Ishikawa (cell line): ENCODE measurements at regions not wholly inside any gene's neighbourhood (a gene's known extent, or its start where the extent isn't known, plus 50 kb on each side); places are given as distances from the start of the nearest gene placed in this dataset.

Experiments
- CEBPB ChIP-seq: IDR thresholded peaks from 2 replicates; pipeline ENCODE4 v1.6.1; 2012
- CREB1 ChIP-seq: IDR thresholded peaks from 2 replicates; pipeline ENCODE4 v1.6.1; 2012; ENCODE audit warnings: low read depth
- EGR1 ChIP-seq: IDR thresholded peaks from 2 replicates; pipeline ENCODE4 v1.6.1; 2012
- EP300 ChIP-seq: IDR thresholded peaks from 2 replicates; pipeline ENCODE4 v1.6.1; 2012; ENCODE audit warnings: borderline replicate concordance
- FOXM1 ChIP-seq: IDR thresholded peaks from 2 replicates; pipeline ENCODE4 v1.6.1; 2012; ENCODE audit warnings: low read depth, borderline replicate concordance
- MAX ChIP-seq: IDR thresholded peaks from 2 replicates; pipeline ENCODE4 v1.6.1; 2012
- NFIC ChIP-seq: IDR thresholded peaks from 2 replicates; pipeline ENCODE4 v1.6.1; 2012
- RAD21 ChIP-seq: IDR thresholded peaks from 2 replicates; pipeline ENCODE4 v1.6.1; 2012; ENCODE audit warnings: low read depth
- TAF1 ChIP-seq: IDR thresholded peaks from 2 replicates; pipeline ENCODE4 v1.6.1; 2012; ENCODE audit warnings: low read depth, mild to moderate bottlenecking
- TCF12 ChIP-seq: IDR thresholded peaks from 2 replicates; pipeline ENCODE4 v1.6.1; 2012; ENCODE audit warnings: low read depth
- TEAD4 ChIP-seq: IDR thresholded peaks from 2 replicates; pipeline ENCODE4 v1.6.1; 2012
- USF1 ChIP-seq: IDR thresholded peaks from 2 replicates; pipeline ENCODE4 v1.6.1; 2012
- YY1 ChIP-seq: IDR thresholded peaks from 2 replicates; pipeline ENCODE4 v1.6.1; 2012; ENCODE audit warnings: low read depth
- ZBTB7A ChIP-seq: IDR thresholded peaks from 2 replicates; pipeline ENCODE4 v1.6.1; 2012; ENCODE audit warnings: low read depth
- TF ChIP-seq, protein P1 (sequence below): IDR thresholded peaks from 2 replicates; pipeline ENCODE4 v1.6.1; 2012; ENCODE audit warnings: low read depth, mild to moderate bottlenecking

DNA sequence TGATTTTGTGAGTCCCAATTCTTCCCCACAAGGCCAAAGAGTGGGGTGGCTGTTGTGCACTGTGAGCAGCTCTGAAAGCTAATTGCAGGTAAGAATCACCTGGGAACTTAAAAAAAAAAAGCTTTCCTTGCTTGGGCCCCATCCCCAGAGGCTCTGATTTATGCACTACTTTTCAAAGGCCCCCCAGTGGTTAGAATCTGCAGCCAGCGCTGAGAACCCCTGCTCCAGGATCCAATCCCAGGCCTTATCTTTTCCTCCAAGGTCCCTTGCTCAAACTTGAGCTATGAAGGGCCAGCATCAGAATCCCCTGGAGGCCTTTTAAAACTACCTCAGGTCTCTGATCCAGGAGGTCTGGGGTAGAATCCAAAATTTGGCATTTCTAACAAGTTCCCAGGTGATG lies 156.8 kb downstream of the UXS1 start:
- TF ChIP-seq NFIC, result no peak
- no peak for TF ChIP-seq ZBTB7A
- no peak for TF ChIP-seq MAX
- no peak for TF ChIP-seq CEBPB
- no peak for TF ChIP-seq EP300
- no peak for TF ChIP-seq USF1
- no peak for TF ChIP-seq TCF12
- TF ChIP-seq YY1, result no peak
- no peak for TF ChIP-seq TAF1
- TF ChIP-seq, protein P1, sequence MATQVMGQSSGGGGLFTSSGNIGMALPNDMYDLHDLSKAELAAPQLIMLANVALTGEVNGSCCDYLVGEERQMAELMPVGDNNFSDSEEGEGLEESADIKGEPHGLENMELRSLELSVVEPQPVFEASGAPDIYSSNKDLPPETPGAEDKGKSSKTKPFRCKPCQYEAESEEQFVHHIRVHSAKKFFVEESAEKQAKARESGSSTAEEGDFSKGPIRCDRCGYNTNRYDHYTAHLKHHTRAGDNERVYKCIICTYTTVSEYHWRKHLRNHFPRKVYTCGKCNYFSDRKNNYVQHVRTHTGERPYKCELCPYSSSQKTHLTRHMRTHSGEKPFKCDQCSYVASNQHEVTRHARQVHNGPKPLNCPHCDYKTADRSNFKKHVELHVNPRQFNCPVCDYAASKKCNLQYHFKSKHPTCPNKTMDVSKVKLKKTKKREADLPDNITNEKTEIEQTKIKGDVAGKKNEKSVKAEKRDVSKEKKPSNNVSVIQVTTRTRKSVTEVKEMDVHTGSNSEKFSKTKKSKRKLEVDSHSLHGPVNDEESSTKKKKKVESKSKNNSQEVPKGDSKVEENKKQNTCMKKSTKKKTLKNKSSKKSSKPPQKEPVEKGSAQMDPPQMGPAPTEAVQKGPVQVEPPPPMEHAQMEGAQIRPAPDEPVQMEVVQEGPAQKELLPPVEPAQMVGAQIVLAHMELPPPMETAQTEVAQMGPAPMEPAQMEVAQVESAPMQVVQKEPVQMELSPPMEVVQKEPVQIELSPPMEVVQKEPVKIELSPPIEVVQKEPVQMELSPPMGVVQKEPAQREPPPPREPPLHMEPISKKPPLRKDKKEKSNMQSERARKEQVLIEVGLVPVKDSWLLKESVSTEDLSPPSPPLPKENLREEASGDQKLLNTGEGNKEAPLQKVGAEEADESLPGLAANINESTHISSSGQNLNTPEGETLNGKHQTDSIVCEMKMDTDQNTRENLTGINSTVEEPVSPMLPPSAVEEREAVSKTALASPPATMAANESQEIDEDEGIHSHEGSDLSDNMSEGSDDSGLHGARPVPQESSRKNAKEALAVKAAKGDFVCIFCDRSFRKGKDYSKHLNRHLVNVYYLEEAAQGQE, result no peak
- no peak for TF ChIP-seq TEAD4
- no peak for TF ChIP-seq RAD21
- no peak for TF ChIP-seq EGR1
- no peak for TF ChIP-seq FOXM1
- TF ChIP-seq CREB1, result no peak

GRCh38 chr2:106034325-106034724 lies 159.8 kb downstream of the UXS1 start:
- TF ChIP-seq USF1 (no peak), TCF12 (no peak)

DNA sequence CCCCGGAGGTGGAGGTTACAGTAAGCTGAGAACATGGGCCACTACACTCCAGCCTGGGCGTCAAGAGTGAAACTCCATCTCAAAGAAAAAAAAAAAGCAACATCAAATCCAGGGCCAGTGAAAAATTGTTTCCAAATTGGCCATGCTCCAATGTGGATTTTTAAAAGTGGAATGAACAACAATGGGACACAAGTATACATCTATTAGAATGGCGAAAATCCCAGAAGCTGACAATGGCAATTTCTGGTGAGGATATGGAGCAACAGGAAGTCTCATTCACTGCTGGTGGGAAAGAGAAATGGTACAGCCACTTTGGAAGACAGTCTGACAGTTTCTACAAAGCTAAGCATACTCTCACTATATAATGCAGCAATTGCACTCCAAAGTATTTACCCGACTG lies 161.4 kb downstream of the UXS1 start:
- TF ChIP-seq ZBTB7A (no peak), CEBPB (no peak), TAF1 (no peak), EGR1 (no peak), YY1 (no peak), TEAD4 (no peak), CREB1 (no peak), FOXM1 (no peak), EP300 (no peak)

GRCh38 chr2:106030287-106031268 lies 163.5 kb downstream of the UXS1 start:
- TF ChIP-seq, protein P1, result no peak
- TF ChIP-seq TEAD4 (0 out of 2 replicates have a peak, but pooled peaks have one; percentile 8), USF1 (no peak), TCF12 (no peak)

DNA sequence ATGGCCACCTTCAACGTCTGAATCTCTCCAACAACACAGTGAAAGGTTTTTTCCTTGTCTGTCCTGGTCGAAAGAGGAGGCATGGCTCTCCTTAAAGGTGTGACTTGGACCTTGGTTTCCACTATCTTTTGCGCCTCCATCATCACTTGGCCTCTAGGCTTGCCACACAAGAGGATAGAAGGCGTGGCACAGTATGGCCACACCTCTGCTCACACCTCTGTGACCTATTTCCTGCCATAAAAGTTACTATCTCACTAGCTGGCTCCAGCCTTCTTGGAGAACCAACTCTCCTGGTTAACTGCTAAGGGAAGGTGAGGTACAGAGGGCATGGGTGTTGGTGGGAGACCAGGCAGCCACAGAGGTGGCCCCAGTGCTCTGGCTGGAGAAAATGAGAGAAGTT lies 165.9 kb downstream of the UXS1 start:
- TF ChIP-seq ZBTB7A (no peak), RAD21 (no peak), EGR1 (no peak), YY1 (no peak), EP300 (no peak), TEAD4 (no peak), MAX (no peak), FOXM1 (no peak), CEBPB (no peak), CREB1 (no peak), TAF1 (no peak), NFIC (no peak), TCF12 (no peak), USF1 (no peak)
- TF ChIP-seq, protein P1, result no peak
